H1 (cell line): ENCODE measurements at regions not wholly inside any gene's neighbourhood (a gene's known extent, or its start where the extent isn't known, plus 50 kb on each side); places are given as distances from the start of the nearest gene placed in this dataset.

Experiments
- CTCF ChIA-PET: fragments of 300-600 bp; sonication (Branson Sonifier 250); formaldehyde crosslinking; loops from one replicate; lab custom pipeline; 2021; ENCODE audit not compliant: partially characterized antibody; lab: Charles Lee
- POLR2A ChIA-PET: fragments of 300-600 bp; sonication (Branson Sonifier 250); formaldehyde crosslinking; loops from one replicate; lab custom pipeline; 2021; ENCODE audit warnings: inconsistent platforms; ENCODE audit not compliant: partially characterized antibody; lab: Charles Lee
- DNase-seq, 2 experiments: peaks; one replicate each; pipeline versions ENCODE4 v3.0.0 to v3.0.0-alpha.2; 2010 to 2022; ENCODE audit warnings: low spot score in 2 of 2, low read depth in 1 of 2, mixed read lengths in 1 of 2
- FAIRE-seq: peaks from 2 replicates; lab custom pipeline; 2011; peaks lifted over from hg19 to GRCh38; lab: Jason Lieb, UNC
- H2AFZ ChIP-seq: 2 replicates; pipeline ENCODE4 v1.8.1; 2012; ENCODE audit warnings: low read length, inconsistent platforms
- H2AK5ac ChIP-seq: 2 replicates; pipeline ENCODE4 v1.6.1; 2013; ENCODE audit warnings: low read depth, low read length
- H2BK120ac ChIP-seq: replicated peaks from 2 replicates; pipeline ENCODE3; 2013; ENCODE audit warnings: low read depth, low read length, inconsistent platforms
- H2BK12ac ChIP-seq: 2 replicates; pipeline ENCODE4 v1.6.1; 2013; ENCODE audit warnings: low read depth, low read length
- H2BK15ac ChIP-seq: 2 replicates; pipeline ENCODE4 v1.6.1; 2013; ENCODE audit warnings: low read length
- H2BK20ac ChIP-seq: 2 replicates; pipeline ENCODE4 v1.6.1; 2013; ENCODE audit warnings: low read length
- H2BK5ac ChIP-seq: 2 replicates; pipeline ENCODE4 v1.6.1; 2013; ENCODE audit warnings: low read depth, low read length
- H3K14ac ChIP-seq: 2 replicates; pipeline ENCODE4 v1.6.1; 2013; ENCODE audit warnings: inconsistent platforms; ENCODE audit not compliant: insufficient read length
- H3K18ac ChIP-seq: 2 replicates; pipeline ENCODE4 v1.6.1; 2013; ENCODE audit warnings: low read length; ENCODE audit errors: extremely low read depth
- H3K23ac ChIP-seq: 2 replicates; pipeline ENCODE4 v1.6.1; 2013; ENCODE audit warnings: inconsistent platforms; ENCODE audit not compliant: insufficient read length
- H3K23me2 ChIP-seq: 2 replicates; pipeline ENCODE4 v1.6.1; 2013; ENCODE audit warnings: low read depth, low read length
- H3K27ac ChIP-seq: 2 replicates; pipeline ENCODE4 v1.6.1; 2011; ENCODE audit warnings: low read depth, low read length, inconsistent platforms
- H3K27me3 ChIP-seq, 4 experiments: replicated peaks in 1 of 4; 1 replicate in 1 of 4; 2 replicates in 3 of 4; pipeline versions ENCODE4 v1.6.1 to v1.8.1; 2011 to 2013; ENCODE audit warnings: low read length in 3 of 4, mild to moderate bottlenecking in 3 of 4, inconsistent platforms in 2 of 4, mixed read lengths in 2 of 4, moderate library complexity in 1 of 4; ENCODE audit not compliant: control insufficient read depth in 3 of 4, insufficient read depth in 3 of 4; ENCODE audit errors: extremely low read depth in 1 of 4
- H3K36me3 ChIP-seq, 4 experiments: 2 replicates each; pipeline versions ENCODE4 v1.6.1 to v1.8.1; 2011 to 2013; ENCODE audit warnings: mild to moderate bottlenecking in 4 of 4, low read length in 3 of 4, moderate library complexity in 2 of 4, control low read depth in 1 of 4, inconsistent platforms in 1 of 4; ENCODE audit not compliant: insufficient read depth in 4 of 4, control insufficient read depth in 2 of 4
- H3K4ac ChIP-seq: replicated peaks from 2 replicates; pipeline ENCODE3; 2013; ENCODE audit warnings: low read length, low read depth, mixed read lengths, inconsistent platforms; ENCODE audit not compliant: insufficient read length
- H3K4me1 ChIP-seq, 4 experiments: replicated peaks in 1 of 4; 1 replicate in 1 of 4; 2 replicates in 3 of 4; pipeline versions ENCODE4 v1.6.1 to v1.8.1; 2011 to 2013; ENCODE audit warnings: low read length in 3 of 4, inconsistent platforms in 2 of 4, mixed read lengths in 1 of 4; ENCODE audit not compliant: insufficient read depth in 4 of 4, control insufficient read depth in 3 of 4
- H3K4me2 ChIP-seq, 2 experiments: 2 replicates each; pipeline versions ENCODE4 v1.6.1 to v1.8.1; 2011 to 2013; ENCODE audit warnings: low read depth in 2 of 2, low read length in 2 of 2, control low read depth in 1 of 2, inconsistent platforms in 1 of 2, mild to moderate bottlenecking in 1 of 2; ENCODE audit not compliant: insufficient read depth in 1 of 2
- H3K4me3 ChIP-seq, 4 experiments: fragments of 200-600, 300-600 bp in 1 of 4; sonication (generic), shearing (Covaris generic), sonication (Bioruptor Twin) in 1 of 4; 2 replicates each; pipeline versions ENCODE4 v1.5.1 to v1.8.1; 2011 to 2016; ENCODE audit warnings: low read length in 4 of 4, low read depth in 3 of 4, control low read depth in 2 of 4, inconsistent platforms in 2 of 4, mild to moderate bottlenecking in 2 of 4, mixed read lengths in 1 of 4, moderate library complexity in 1 of 4; ENCODE audit not compliant: insufficient read depth in 2 of 4; ENCODE audit errors: extremely low read depth in 1 of 4
- H3K56ac ChIP-seq: replicated peaks from 2 replicates; pipeline ENCODE3; 2013; ENCODE audit warnings: low read depth, mild to moderate bottlenecking, mixed read lengths, low read length, inconsistent platforms; ENCODE audit not compliant: insufficient read length
- H3K79me1 ChIP-seq: 2 replicates; pipeline ENCODE4 v1.6.1; 2013; ENCODE audit warnings: low read depth, low read length, control low read depth
- H3K79me2 ChIP-seq, 2 experiments: 2 replicates each; pipeline versions ENCODE4 v1.6.1 to v1.8.1; 2012 to 2013; ENCODE audit warnings: low read length in 2 of 2, mild to moderate bottlenecking in 2 of 2, inconsistent platforms in 1 of 2; ENCODE audit not compliant: insufficient read depth in 2 of 2, control insufficient read depth in 1 of 2
- H3K9ac ChIP-seq, 4 experiments: replicated peaks in 1 of 4; 1 replicate in 1 of 4; 2 replicates in 3 of 4; pipeline versions ENCODE4 v1.6.1 to v1.8.1; 2011 to 2013; ENCODE audit warnings: low read depth in 3 of 4, low read length in 3 of 4, control low read depth in 2 of 4, mild to moderate bottlenecking in 2 of 4, moderate library complexity in 2 of 4, inconsistent platforms in 1 of 4; ENCODE audit errors: extremely low read depth in 1 of 4
- H3K9me3 ChIP-seq, 2 experiments: 2 replicates each; pipeline versions ENCODE4 v1.6.1 to v1.8.1; 2012 to 2013; ENCODE audit warnings: mild to moderate bottlenecking in 2 of 2, moderate library complexity in 2 of 2, control low read depth in 1 of 2, inconsistent platforms in 1 of 2, low read depth in 1 of 2, low read length in 1 of 2, mixed read lengths in 1 of 2; ENCODE audit not compliant: insufficient read depth in 2 of 2
- H4K20me1 ChIP-seq, 2 experiments: replicated peaks in 1 of 2; 2 replicates each; pipeline versions ENCODE3 to v1.8.1; 2011 to 2013; ENCODE audit warnings: inconsistent platforms in 2 of 2, low read length in 2 of 2, mild to moderate bottlenecking in 1 of 2; ENCODE audit not compliant: insufficient read depth in 2 of 2, control insufficient read depth in 1 of 2
- H4K5ac ChIP-seq: 2 replicates; pipeline ENCODE4 v1.6.1; 2013; ENCODE audit warnings: low read length, low read depth, mixed read lengths, inconsistent platforms; ENCODE audit not compliant: insufficient read length
- H4K8ac ChIP-seq: 2 replicates; pipeline ENCODE4 v1.8.0; 2013; ENCODE audit warnings: mild to moderate bottlenecking, moderate library complexity, low read length, inconsistent platforms; ENCODE audit not compliant: insufficient read depth; ENCODE audit errors: extremely low read depth
- H4K91ac ChIP-seq: replicated peaks from 2 replicates; pipeline ENCODE3; 2013; ENCODE audit warnings: low read length, mixed read lengths, inconsistent platforms; ENCODE audit not compliant: insufficient read length
- EGR1 ChIP-seq: IDR thresholded peaks from 2 replicates; pipeline ENCODE4 v1.6.1; 2011; ENCODE audit warnings: low read depth, low read length, borderline replicate concordance
- NANOG ChIP-seq: IDR thresholded peaks from 2 replicates; pipeline ENCODE4 v1.6.1; 2011; ENCODE audit warnings: low read length, low read depth, mild to moderate bottlenecking, inconsistent platforms; ENCODE audit not compliant: insufficient read depth, poor library complexity, severe bottlenecking
- SIX5 ChIP-seq: IDR thresholded peaks from 2 replicates; pipeline ENCODE4 v1.6.1; 2011; ENCODE audit warnings: mild to moderate bottlenecking, low read depth, low read length
- WGBS, 2 experiments: shearing (Covaris generic) in 1 of 2; methylation state at CpG; one replicate each; pipeline versions ENCODE4 v1.1.6 to v1.1.7; 2013 to 2015; ENCODE audit warnings: low lambda C conversion rate in 2 of 2, mixed read lengths in 2 of 2, inconsistent platforms in 1 of 2, low coverage in 1 of 2, missing lambda C conversion rate in 1 of 2; ENCODE audit not compliant: insufficient replicate concordance in 2 of 2, insufficient coverage in 1 of 2, insufficient read length in 1 of 2; ENCODE audit errors: extremely low coverage in 1 of 2, missing lambda C conversion rate in 1 of 2; 5-methylcytosine and 5-hydroxymethylcytosine counted together

DNA sequence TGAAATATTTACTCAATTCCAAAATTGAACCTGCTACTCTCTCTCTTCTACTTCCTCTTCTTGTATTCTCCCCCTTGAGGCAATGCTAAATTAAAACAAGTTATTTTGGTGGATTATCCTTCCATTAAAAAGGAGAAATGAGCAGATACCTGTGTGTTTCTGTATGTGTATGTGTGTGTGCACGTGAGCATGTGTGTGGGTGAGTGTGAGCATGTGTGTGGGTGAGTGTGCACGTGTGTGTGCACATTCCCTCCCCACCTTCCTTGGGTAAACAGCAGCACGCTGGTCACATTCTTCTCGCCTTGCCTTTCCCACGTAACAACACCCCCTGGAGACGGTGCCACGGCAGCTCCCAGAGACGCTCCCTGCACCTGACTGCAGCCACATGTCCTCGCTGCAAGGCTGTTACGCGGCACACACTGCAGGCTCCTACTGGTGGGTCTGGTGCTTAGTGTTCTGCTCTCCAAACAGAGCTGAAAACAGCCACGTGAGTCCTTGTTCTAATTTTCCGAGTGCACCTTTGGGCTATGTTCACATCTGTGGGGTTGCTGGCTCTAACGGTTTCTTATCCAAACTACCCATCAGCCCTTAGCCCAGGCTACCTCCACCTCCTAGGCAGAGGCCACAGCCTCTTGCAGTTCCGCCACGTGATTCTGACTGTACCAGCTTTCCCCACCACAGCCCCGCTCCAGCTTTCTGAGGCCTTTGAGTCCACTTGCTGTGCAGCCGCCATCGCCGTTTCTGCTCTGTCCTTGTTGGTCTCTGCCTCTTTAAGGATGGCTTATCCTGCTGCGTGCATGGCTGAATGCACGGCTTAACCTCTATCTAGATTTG lies 123.4 kb downstream of the CTTN start:
- CTCF ChIA-PET, result interaction anchor here (0.8 to 11.3 kb wide), 6 partner anchors 14 to 235 kb away, joined by 3 to 150 read pairs (median 6); no protein-coding TSS in a partner anchor
- POLR2A ChIA-PET, result interaction anchor here (1.6 kb wide), 1 partner anchor 10 kb away, joined by 4 read pairs; no protein-coding TSS in a partner anchor
- TF ChIP-seq NANOG, result no peak
- no peak for TF ChIP-seq EGR1
- no peak for TF ChIP-seq SIX5

More for the DNA sequence above, 123.4 kb downstream of the CTTN start:
- Histone ChIP-seq H3K23ac (no peak overlapping the region), H3K9ac (no peak overlapping the region), H3K9me3 (no peaks in the 10 kb centered on the region), H3K14ac (no peak overlapping the region), H3K27me3 (no peaks in the 10 kb centered on the region), H2BK20ac (no peak overlapping the region), H3K4me1 (peaks cover 8 to 37% (median 29%) of the 10 kb centered on the region in 4 experiments), H2BK5ac (0 out of 2 replicates have a peak overlapping the region, but pooled peaks have one; percentile 29), H3K79me1 (no peaks in the 10 kb centered on the region; the same call in 1 of the 2 replicates), H3K23me2 (no peaks in the 10 kb centered on the region), H4K8ac (no peak overlapping the region), H3K27ac (no peak overlapping the region), H4K5ac (no peak overlapping the region), H3K36me3 (no peaks in the 10 kb centered on the region), H4K20me1 (peaks cover 8% of the 10 kb centered on the region in 2 experiments), H3K18ac (peak overlapping the region; percentile 19; the same call in 1 of the 2 replicates), H3K79me2 (no peaks in the 10 kb centered on the region), H2BK15ac (peak overlapping the region; percentile 65; the same call in 1 of the 2 replicates), H2AFZ (no peak overlapping the region), H4K91ac (no peak overlapping the region), H3K4me2 (no peak overlapping the region), H2AK5ac (peak overlapping the region; percentile 85; the same call in 1 of the 2 replicates), H3K56ac (no peak overlapping the region), H3K4ac (no peak overlapping the region), H2BK12ac (no peak overlapping the region), H3K4me3 (no peak overlapping the region), H2BK120ac (no peak overlapping the region)
- no peak for FAIRE-seq
- WGBS, 2 experiments, result 92% methylated on average over 22 of the region's 22 CpGs; no CpG with 5 or more reads in 1 of the 2 experiments
- DNase-seq, result no peak
